Keratinocyte (primary cell): ENCODE measurements at regions not wholly inside any gene's neighbourhood (a gene's known extent, or its start where the extent isn't known, plus 50 kb on each side); places are given as distances from the start of the nearest gene placed in this dataset.

Source experiments
- DNase-seq: peaks from one replicate; pipeline ENCODE4 v3.0.0-alpha.2; 2011; ENCODE audit warnings: low read depth, missing footprints, low spot score
- FAIRE-seq: peaks from 2 replicates; lab custom pipeline; 2011; peaks lifted over from hg19 to GRCh38; lab: Jason Lieb, UNC
- H2AFZ ChIP-seq: 2 replicates; pipeline ENCODE4 v1.6.0; 2012; ENCODE audit warnings: low read length, control low read depth, inconsistent platforms; ENCODE audit not compliant: control insufficient read depth
- H3K27ac ChIP-seq: 2 replicates; pipeline ENCODE4 v1.5.1; 2011; ENCODE audit warnings: low read length; ENCODE audit not compliant: control insufficient read depth, insufficient read depth
- H3K27me3 ChIP-seq: 3 replicates; pipeline ENCODE4 v1.6.0; 2011; ENCODE audit warnings: low read length; ENCODE audit not compliant: control insufficient read depth, insufficient read depth; ENCODE audit errors: extremely low read depth
- H3K36me3 ChIP-seq, 2 experiments: 2 replicates in 1 of 2; 3 replicates in 1 of 2; pipeline ENCODE4 v1.5.1; 2011; ENCODE audit warnings: low read length in 2 of 2, mild to moderate bottlenecking in 1 of 2; ENCODE audit not compliant: control insufficient read depth in 2 of 2, insufficient read depth in 2 of 2; ENCODE audit errors: extremely low read depth in 1 of 2
- H3K4me1 ChIP-seq: 3 replicates; pipeline ENCODE4 v1.5.1; 2011; ENCODE audit warnings: low read length; ENCODE audit not compliant: control insufficient read depth, insufficient read depth; ENCODE audit errors: extremely low read depth
- H3K4me2 ChIP-seq: 3 replicates; pipeline ENCODE4 v1.6.0; 2011; ENCODE audit warnings: low read depth, low read length; ENCODE audit not compliant: control insufficient read depth, insufficient read depth; ENCODE audit errors: extremely low read depth
- H3K4me3 ChIP-seq, 3 experiments: fragments of 200-600 bp in 1 of 3; sonication (generic) in 1 of 3; 2 replicates in 2 of 3; 3 replicates in 1 of 3; pipeline ENCODE4 v1.5.1; 2011 to 2016; ENCODE audit warnings: low read length in 3 of 3, mild to moderate bottlenecking in 3 of 3, control low read depth in 2 of 3, inconsistent platforms in 1 of 3, low read depth in 1 of 3, mixed read lengths in 1 of 3, mixed run types in 1 of 3, moderate library complexity in 1 of 3; ENCODE audit not compliant: control insufficient read depth in 2 of 3, insufficient read depth in 2 of 3; ENCODE audit errors: extremely low read depth in 1 of 3
- H3K79me2 ChIP-seq: 2 replicates; pipeline ENCODE4 v1.6.0; 2012; ENCODE audit warnings: low read length; ENCODE audit not compliant: control insufficient read depth, insufficient read depth
- H3K9ac ChIP-seq: 3 replicates; pipeline ENCODE4 v1.6.0; 2011; ENCODE audit warnings: low read length; ENCODE audit not compliant: control insufficient read depth, insufficient read depth; ENCODE audit errors: extremely low read depth
- H3K9me1 ChIP-seq: 3 replicates; pipeline ENCODE4 v1.6.0; 2011; ENCODE audit warnings: low read length; ENCODE audit not compliant: control insufficient read depth, insufficient read depth; ENCODE audit errors: extremely low read depth
- H3K9me3 ChIP-seq: 2 replicates; pipeline ENCODE4 v1.5.1; 2012; ENCODE audit warnings: low read depth, low read length; ENCODE audit not compliant: control insufficient read depth
- H4K20me1 ChIP-seq: 3 replicates; pipeline ENCODE4 v1.6.0; 2011; ENCODE audit warnings: low read length; ENCODE audit not compliant: control insufficient read depth, insufficient read depth; ENCODE audit errors: extremely low read depth
- EZH2 ChIP-seq: IDR thresholded peaks from one replicate; pipeline ENCODE4 v1.6.1; 2012; ENCODE audit warnings: inconsistent platforms, mild to moderate bottlenecking, low read length, moderate library complexity
- dilution Hi-C: fragments of 300-500 bp; cut with MboI; formaldehyde crosslinking; loops from one replicate; pipeline ENCODE4 v1.7.0; 2020; ENCODE audit warnings: low sequenced_read_pairs; ENCODE audit not compliant: extremely low pct_ligation_motif_present
- TF ChIP-seq, protein P1 (sequence below), 3 experiments: IDR thresholded peaks in 1 of 3; conservative IDR thresholded peaks in 1 of 3; optimal IDR thresholded peaks in 1 of 3; 2 replicates in 2 of 3; 3 replicates in 1 of 3; pipeline versions ENCODE3 to v1.5.1; 2011; ENCODE audit warnings: low read length in 3 of 3, mild to moderate bottlenecking in 3 of 3, moderate library complexity in 2 of 3, control low read depth in 1 of 3, inconsistent platforms in 1 of 3; ENCODE audit not compliant: insufficient read depth in 2 of 3; ENCODE audit errors: extremely low read depth in 1 of 3

DNA sequence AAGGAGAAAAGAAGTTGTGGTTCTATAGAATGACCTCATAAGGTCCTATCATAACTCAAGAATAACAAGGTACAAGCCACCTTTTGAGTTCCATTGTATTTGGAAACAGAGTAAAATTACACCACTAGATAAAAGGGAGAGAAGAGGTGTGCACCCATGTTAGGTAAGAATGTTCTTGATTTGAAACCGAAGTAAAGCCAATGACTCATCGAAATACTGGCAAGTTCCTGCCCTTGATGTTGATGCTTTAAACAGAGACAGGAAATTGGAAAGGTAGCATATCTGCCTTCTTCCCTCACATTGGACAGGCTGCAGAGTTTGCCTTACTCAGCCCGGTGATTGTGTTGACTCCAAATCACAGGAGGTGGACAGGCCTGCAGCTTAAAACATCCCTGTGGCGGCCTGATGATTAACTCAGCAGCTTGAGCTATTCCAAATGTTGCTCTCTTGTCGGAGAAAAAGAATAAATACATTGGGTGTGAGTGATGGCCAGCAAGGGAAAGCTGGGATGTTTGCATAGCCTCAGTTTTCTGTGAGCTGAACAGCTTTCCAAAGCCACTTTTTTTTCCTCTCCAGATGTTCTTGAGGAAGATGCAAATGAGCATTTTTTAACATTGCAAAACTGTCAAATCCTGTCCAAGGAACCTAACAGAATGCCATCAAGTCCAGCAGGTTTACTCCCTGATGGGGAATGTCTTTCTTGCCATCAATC is 321.1 kb downstream of the NKX6-1 start:
- Histone ChIP-seq H2AFZ (no peak overlapping the region), H3K4me2 (no peak overlapping the region), H3K27me3 (no peaks in the 10 kb centered on the region), H3K4me3 (no peak overlapping the region), H3K79me2 (no peaks in the 10 kb centered on the region), H3K9ac (no peak overlapping the region), H3K36me3 (no peaks in the 10 kb centered on the region), H4K20me1 (no peaks in the 10 kb centered on the region), H3K9me1 (no peaks in the 10 kb centered on the region), H3K4me1 (no peaks in the 10 kb centered on the region), H3K9me3 (no peaks in the 10 kb centered on the region), H3K27ac (no peak overlapping the region)
- no peak for FAIRE-seq
- DNase-seq, result no peak
- dilution Hi-C loops, result no loop called here
- no peak for TF ChIP-seq EZH2
- TF ChIP-seq, protein P1, sequence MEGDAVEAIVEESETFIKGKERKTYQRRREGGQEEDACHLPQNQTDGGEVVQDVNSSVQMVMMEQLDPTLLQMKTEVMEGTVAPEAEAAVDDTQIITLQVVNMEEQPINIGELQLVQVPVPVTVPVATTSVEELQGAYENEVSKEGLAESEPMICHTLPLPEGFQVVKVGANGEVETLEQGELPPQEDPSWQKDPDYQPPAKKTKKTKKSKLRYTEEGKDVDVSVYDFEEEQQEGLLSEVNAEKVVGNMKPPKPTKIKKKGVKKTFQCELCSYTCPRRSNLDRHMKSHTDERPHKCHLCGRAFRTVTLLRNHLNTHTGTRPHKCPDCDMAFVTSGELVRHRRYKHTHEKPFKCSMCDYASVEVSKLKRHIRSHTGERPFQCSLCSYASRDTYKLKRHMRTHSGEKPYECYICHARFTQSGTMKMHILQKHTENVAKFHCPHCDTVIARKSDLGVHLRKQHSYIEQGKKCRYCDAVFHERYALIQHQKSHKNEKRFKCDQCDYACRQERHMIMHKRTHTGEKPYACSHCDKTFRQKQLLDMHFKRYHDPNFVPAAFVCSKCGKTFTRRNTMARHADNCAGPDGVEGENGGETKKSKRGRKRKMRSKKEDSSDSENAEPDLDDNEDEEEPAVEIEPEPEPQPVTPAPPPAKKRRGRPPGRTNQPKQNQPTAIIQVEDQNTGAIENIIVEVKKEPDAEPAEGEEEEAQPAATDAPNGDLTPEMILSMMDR (optimal IDR thresholded peaks at IDR 0.05 in 1 of 3, IDR thresholded peaks at IDR 0.05 in 1 of 3, conservative IDR thresholded peaks at IDR 0.05 in 1 of 3; ENCODE audit: extremely low read depth in 1 of 3, insufficient read depth in 2 of 3, low read length in 3 of 3), result no peak

DNA sequence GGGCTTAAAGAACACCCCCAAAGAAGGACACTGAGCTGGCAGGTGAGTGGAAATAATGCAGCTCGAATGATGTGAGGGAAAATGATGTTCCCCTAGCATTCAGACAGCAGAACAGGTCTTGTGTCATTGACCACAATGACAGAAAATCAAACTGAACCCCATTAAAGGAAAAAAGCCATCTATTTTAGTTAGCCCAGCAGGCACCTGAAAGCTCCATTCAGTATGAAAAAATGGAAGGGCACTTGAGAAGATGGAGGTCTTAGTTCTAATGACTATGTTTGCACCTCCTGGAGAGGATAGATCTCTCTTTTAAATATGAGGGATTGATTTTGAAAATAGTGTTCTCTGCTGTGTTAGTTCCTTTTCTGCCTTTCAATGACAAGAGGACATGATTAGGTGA is 323.1 kb downstream of the NKX6-1 start:
- Histone ChIP-seq H3K79me2 (no peaks in the 10 kb centered on the region), H3K9ac (no peak overlapping the region), H3K27me3 (no peaks in the 10 kb centered on the region), H4K20me1 (no peaks in the 10 kb centered on the region), H3K4me1 (no peaks in the 10 kb centered on the region), H3K27ac (no peak overlapping the region), H2AFZ (no peak overlapping the region), H3K4me2 (no peak overlapping the region), H3K4me3 (no peak overlapping the region), H3K9me3 (no peaks in the 10 kb centered on the region), H3K9me1 (no peaks in the 10 kb centered on the region), H3K36me3 (no peaks in the 10 kb centered on the region)
- FAIRE-seq (no peak), DNase-seq (no peak)
- dilution Hi-C loops, result no loop called here
- TF ChIP-seq, protein P1 (optimal IDR thresholded peaks at IDR 0.05 in 1 of 3, IDR thresholded peaks at IDR 0.05 in 1 of 3, conservative IDR thresholded peaks at IDR 0.05 in 1 of 3; ENCODE audit: extremely low read depth in 1 of 3, insufficient read depth in 2 of 3, low read length in 3 of 3), result no peak
- no peak for TF ChIP-seq EZH2
